PC-3 (cell line): ENCODE measurements at regions not wholly inside any gene's neighbourhood (a gene's known extent, or its start where the extent isn't known, plus 50 kb on each side); places are given as distances from the start of the nearest gene placed in this dataset.

Source experiments
- ATAC-seq: fragments of 200-7000 bp; cut with Tn5 transposase; 2 replicates; pipeline ENCODE4 v1.9.1; 2020; ENCODE audit warnings: mild to moderate bottlenecking, moderate library complexity
- BruUV-seq: library from RNA; stranded (reverse); fragments of 400-500 nt; replicated peaks from 2 replicates; lab custom pipeline; 2021; lab: Mats Ljungman, UMichigan
- CTCF ChIA-PET: fragments of 300-600 bp; sonication (Branson Sonifier 250); formaldehyde crosslinking; loops from one replicate; lab custom pipeline; 2022; ENCODE audit warnings: antibody characterized with exemption; lab: Charles Lee
- POLR2A ChIA-PET: fragments of 300-600 bp; sonication (Branson Sonifier 250); formaldehyde crosslinking; loops from one replicate; lab custom pipeline; 2022; ENCODE audit warnings: antibody characterized with exemption; ENCODE audit not compliant: unreplicated experiment; lab: Charles Lee
- DNase-seq: peaks from one replicate; pipeline ENCODE4 v3.0.0-alpha.2; 2015
- H2AFZ ChIP-seq: fragments of 300-600 bp; sonication (generic); 2 replicates; pipeline ENCODE4 v1.6.0; 2016; ENCODE audit warnings: antibody characterized with exemption, low read length
- H3F3A ChIP-seq: fragments of 300-600 bp; sonication (generic); one replicate; pipeline ENCODE4 v1.6.0; 2017; ENCODE audit warnings: antibody characterized with exemption, low read length, control low read depth, mild to moderate bottlenecking; ENCODE audit not compliant: unreplicated experiment
- H3K27ac ChIP-seq: fragments of 300-600 bp; sonication (generic); 2 replicates; pipeline ENCODE4 v1.5.1; 2016; ENCODE audit warnings: mild to moderate bottlenecking, low read length
- H3K27me3 ChIP-seq: fragments of 300-600 bp; sonication (generic); 2 replicates; pipeline ENCODE4 v1.6.1; 2016; ENCODE audit warnings: low read length, mixed read lengths
- H3K36me3 ChIP-seq: fragments of 300-600 bp; sonication (generic); 2 replicates; pipeline ENCODE4 v1.6.1; 2016; ENCODE audit warnings: low read depth, mixed run types, low read length, mixed read lengths
- H3K4me1 ChIP-seq: fragments of 300-600 bp; sonication (generic); 2 replicates; pipeline ENCODE4 v1.5.1; 2016; ENCODE audit warnings: low read length; ENCODE audit not compliant: insufficient read depth
- H3K4me2 ChIP-seq: fragments of 300-600 bp; sonication (generic); 2 replicates; pipeline ENCODE4 v1.6.0; 2016; ENCODE audit warnings: low read length
- H3K4me3 ChIP-seq: fragments of 300-600 bp; sonication (generic); 2 replicates; pipeline ENCODE4 v1.5.1; 2016; ENCODE audit warnings: mild to moderate bottlenecking, low read length, mixed read lengths
- H3K79me2 ChIP-seq: fragments of 300-600 bp; sonication (generic); 2 replicates; pipeline ENCODE4 v1.6.1; 2017; ENCODE audit warnings: low read length, mixed read lengths
- H3K9ac ChIP-seq: fragments of 300-600 bp; sonication (generic); 2 replicates; pipeline ENCODE4 v1.6.0; 2016; ENCODE audit warnings: mild to moderate bottlenecking, low read length
- H3K9me2 ChIP-seq: fragments of 300-600 bp; sonication (generic); replicated peaks from 2 replicates; pipeline ENCODE4 v1.6.1; 2016; ENCODE audit warnings: mixed run types, low read length, mixed read lengths
- H3K9me3 ChIP-seq: fragments of 300-600 bp; sonication (generic); 2 replicates; pipeline ENCODE4 v1.6.1; 2016; ENCODE audit warnings: low read length, mixed read lengths
- H4K20me1 ChIP-seq: fragments of 300-600 bp; sonication (generic); 2 replicates; pipeline ENCODE4 v1.6.1; 2016; ENCODE audit warnings: low read length, mixed read lengths
- CTCF ChIP-seq: fragments of 300-600 bp; sonication (generic); conservative IDR thresholded peaks from 2 replicates; pipeline ENCODE4 v1.5.1; 2017; ENCODE audit warnings: antibody characterized with exemption, low read depth, mild to moderate bottlenecking, low read length
- EZH2 ChIP-seq: fragments of 300-600 bp; sonication (generic); IDR thresholded peaks from one replicate; pipeline ENCODE4 v1.6.1; 2017; ENCODE audit warnings: antibody characterized with exemption, mild to moderate bottlenecking, low read length; ENCODE audit not compliant: unreplicated experiment
- EZH2phosphoT487 ChIP-seq: fragments of 300-600 bp; sonication (generic); IDR thresholded peaks from 2 replicates; pipeline ENCODE4 v1.6.1; 2018; ENCODE audit warnings: mild to moderate bottlenecking, antibody characterized with exemption, low read length, borderline replicate concordance
- intact Hi-C: fragments of 100-400 bp; cut with micrococcal nuclease; formaldehyde crosslinking; loops from 2 replicates; pipeline ENCODE4 v1.9.0; 2023

- ChIA-PET POLR2A (interaction anchor here (0.6 kb wide), 1 partner anchor 25 kb away, joined by 3 read pairs; no protein-coding TSS in a partner anchor), CTCF (interaction anchor here (0.6 kb wide), 1 partner anchor 65 kb away, joined by 3 read pairs; no protein-coding TSS in a partner anchor)
- no peaks in the 10 kb centered on the region for H3K9me2 ChIP-seq
- H3K27me3 ChIP-seq: no peaks in the 10 kb centered on the region
- ATAC-seq (no peak), DNase-seq (no peak)
- H3K4me1 ChIP-seq: no peaks in the 10 kb centered on the region
- intact Hi-C loops: no loop called here
- H3K4me3 ChIP-seq: no peak overlapping the region
- no peak overlapping the region for H3K4me2 ChIP-seq
- H3F3A ChIP-seq: no peaks in the 10 kb centered on the region
- no peaks in the 10 kb centered on the region for H4K20me1 ChIP-seq
- H3K79me2 ChIP-seq: no peaks in the 10 kb centered on the region
- H3K36me3 ChIP-seq: no peaks in the 10 kb centered on the region
- no peaks in the 10 kb centered on the region for H3K9me3 ChIP-seq
- no peak overlapping the region for H3K9ac ChIP-seq
- TF ChIP-seq EZH2: no peak
- no peak for TF ChIP-seq CTCF
- no peak for TF ChIP-seq EZH2phosphoT487
- no TSS peak for BruUV-seq
- no peak overlapping the region for H3K27ac ChIP-seq
- H2AFZ ChIP-seq: no peak overlapping the region
Measured at GRCh38 chr7:142414915-142415314, 157.1 kb upstream of the PRSS58 start.

- DNase-seq (no peak), ATAC-seq (no peak)
- BruUV-seq: no TSS peak
- H3K9ac ChIP-seq: no peak overlapping the region
- H3K36me3 ChIP-seq: no peaks in the 10 kb centered on the region
- no peak overlapping the region for H2AFZ ChIP-seq
- no peaks in the 10 kb centered on the region for H3K27me3 ChIP-seq
- intact Hi-C loops: no loop called here
- H3K79me2 ChIP-seq: no peaks in the 10 kb centered on the region
- CTCF ChIA-PET: interaction anchor here (0.6 to 0.7 kb wide), 2 partner anchors 24 to 66 kb away, joined by 3 read pairs; no protein-coding TSS in a partner anchor
- POLR2A ChIA-PET: no interaction called here
- H3K4me3 ChIP-seq: no peak overlapping the region
- H3F3A ChIP-seq: no peaks in the 10 kb centered on the region
- H3K4me2 ChIP-seq: no peak overlapping the region
- H3K4me1 ChIP-seq: peaks cover 5% of the 10 kb centered on the region
- H3K9me3 ChIP-seq: no peaks in the 10 kb centered on the region
- no peaks in the 10 kb centered on the region for H3K9me2 ChIP-seq
- no peak overlapping the region for H3K27ac ChIP-seq
- no peaks in the 10 kb centered on the region for H4K20me1 ChIP-seq
- no peak for TF ChIP-seq EZH2phosphoT487
- TF ChIP-seq CTCF: no peak
- TF ChIP-seq EZH2: no peak
Measured at GRCh38 chr7:142414135-142414534, 156.3 kb upstream of the PRSS58 start.

GRCh38 chr7:142413280-142414000 lies 155.6 kb upstream of the PRSS58 start:
- Histone ChIP-seq H3K79me2 (no peaks in the 10 kb centered on the region), H3K27me3 (no peaks in the 10 kb centered on the region), H3K4me1 (peaks cover 9% of the 10 kb centered on the region), H3K27ac (no peak overlapping the region), H3K4me3 (no peak overlapping the region), H3K4me2 (no peak overlapping the region), H3K9ac (no peak overlapping the region), H4K20me1 (no peaks in the 10 kb centered on the region), H2AFZ (no peak overlapping the region), H3K9me3 (no peaks in the 10 kb centered on the region), H3K36me3 (no peaks in the 10 kb centered on the region), H3K9me2 (no peaks in the 10 kb centered on the region), H3F3A (no peaks in the 10 kb centered on the region)
- no TSS peak for BruUV-seq
- intact Hi-C loops: no loop called here
- CTCF ChIA-PET: interaction anchor here (0.7 kb wide), 1 partner anchor 65 kb away, joined by 4 read pairs; no protein-coding TSS in a partner anchor
- DNase-seq: no peak
- no peak for ATAC-seq
- TF ChIP-seq EZH2 (no peak), CTCF (no peak), EZH2phosphoT487 (no peak)
- POLR2A ChIA-PET: no interaction called here
